DMS153 treated with DMSO at 0.1 percent for 48 hours (cell line): ENCODE measurements at regions not wholly inside any gene's neighbourhood (a gene's known extent, or its start where the extent isn't known, plus 50 kb on each side); places are given as distances from the start of the nearest gene placed in this dataset.
"Not testable (repeated sequence)": the region's sequence is repeated elsewhere in the genome, so short reads cannot be mapped to it uniquely, and the experiment has no call there.

Source experiments
- DNase-seq: peaks from one replicate; lab custom pipeline; 2025; ENCODE audit not compliant: unreplicated experiment; lab: John Stamatoyannopoulos, UW

DNA sequence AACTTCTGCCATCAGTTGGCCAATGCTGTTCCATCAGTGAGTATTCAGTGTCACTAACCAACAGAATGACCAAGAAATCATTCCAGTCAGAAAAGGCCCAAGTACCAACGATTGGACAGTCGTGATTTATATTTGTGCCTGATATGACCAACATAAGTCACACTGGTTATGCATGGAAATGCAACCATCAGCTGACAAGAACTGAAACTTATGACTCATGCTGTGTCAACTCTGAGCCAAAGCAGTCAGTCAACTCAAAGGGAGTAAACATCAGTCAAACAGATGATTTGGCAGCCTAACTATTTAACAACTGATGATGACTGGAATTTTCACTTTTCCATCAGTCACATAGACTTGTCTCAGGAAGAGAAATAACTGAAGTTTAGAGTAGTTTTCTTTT lies 142.4 kb downstream of the ANXA2 start:
- DNase-seq = no peak

DNA sequence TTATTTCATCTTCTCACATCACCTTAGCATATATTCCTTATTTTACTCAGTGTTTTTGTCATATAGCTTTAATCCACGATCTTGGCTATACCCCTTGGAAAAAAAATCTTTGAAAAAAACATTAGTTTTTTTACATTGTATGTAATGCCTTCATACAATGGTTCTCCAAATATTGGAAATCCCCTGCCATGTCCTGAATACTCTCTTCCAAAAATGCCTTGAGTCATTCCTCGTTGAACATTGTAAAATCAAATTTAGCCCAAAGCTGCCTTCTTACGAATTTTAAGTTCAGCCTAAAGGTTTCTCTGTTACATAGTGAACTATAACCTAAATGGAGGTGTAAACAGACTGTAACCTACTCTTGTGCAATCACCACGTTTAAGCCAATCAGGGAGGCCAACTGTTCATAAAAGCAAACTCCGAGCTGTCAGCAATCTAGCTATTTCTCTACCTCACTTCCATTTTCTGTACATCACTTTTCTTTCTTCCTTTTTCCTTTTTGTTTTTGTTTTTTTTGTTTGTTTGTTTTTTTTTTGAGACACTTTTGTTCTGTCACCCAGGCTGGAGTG lies 140.1 kb downstream of the ANXA2 start:
- no peak for DNase-seq

DNA sequence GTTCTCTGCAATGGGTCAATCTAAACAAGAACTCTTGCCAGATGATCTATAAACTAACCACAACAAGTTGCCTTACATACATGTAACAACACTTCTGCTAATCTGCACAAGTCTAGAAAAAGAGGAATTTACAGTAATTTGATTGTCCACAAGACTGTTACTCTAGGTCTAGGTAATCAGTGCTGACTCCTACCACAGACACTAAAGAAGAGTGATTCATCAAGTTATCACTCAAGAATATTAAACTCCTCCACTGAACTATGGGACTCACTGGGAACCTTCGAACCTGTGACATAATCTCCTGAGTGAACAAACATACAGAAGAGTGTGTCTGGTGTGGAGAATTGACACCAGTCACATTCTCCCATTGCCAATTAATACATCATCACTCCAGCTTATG lies 138.3 kb downstream of the ANXA2 start:
- DNase-seq = no peak

DNA sequence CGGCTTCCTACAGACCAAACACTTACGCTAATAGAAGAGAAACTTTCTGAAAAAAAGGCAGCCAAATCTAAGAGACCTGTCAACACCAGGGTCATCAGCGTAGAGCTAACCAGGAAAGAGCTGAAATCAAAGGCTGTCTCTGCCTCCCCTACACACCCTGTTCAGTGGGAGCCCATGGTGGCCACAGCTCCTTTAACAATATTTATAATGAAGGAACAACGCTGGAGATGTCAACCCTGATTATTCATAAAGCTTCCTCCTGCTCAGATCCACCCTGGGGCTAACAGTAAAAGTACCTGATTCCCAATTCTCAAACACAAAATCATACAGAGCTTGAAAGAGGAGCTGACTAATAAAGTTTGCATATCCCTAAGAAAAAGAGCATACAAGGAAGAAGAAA lies 133.7 kb downstream of the ANXA2 start:
- DNase-seq = no peak

DNA sequence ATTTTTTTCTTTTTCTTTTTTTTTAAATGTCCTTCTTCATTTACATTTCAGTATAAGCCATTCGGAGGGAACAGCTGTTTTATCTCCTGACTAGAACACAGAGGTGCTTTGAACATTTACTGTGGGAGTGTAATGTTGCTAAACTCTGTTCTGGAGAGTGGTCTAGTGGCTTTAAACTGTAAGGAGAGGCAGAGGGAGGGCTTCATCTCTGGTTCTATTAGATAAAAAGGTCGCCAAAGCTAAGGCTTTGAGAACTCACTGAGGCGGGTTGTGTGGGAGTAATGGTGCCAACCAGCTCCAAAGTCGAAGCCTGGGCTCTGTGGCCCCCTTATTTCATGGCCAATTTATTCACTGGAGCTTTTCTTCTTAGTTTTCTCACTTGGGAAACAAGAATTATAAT lies 133.2 kb downstream of the ANXA2 start:
- no peak for DNase-seq

DNA sequence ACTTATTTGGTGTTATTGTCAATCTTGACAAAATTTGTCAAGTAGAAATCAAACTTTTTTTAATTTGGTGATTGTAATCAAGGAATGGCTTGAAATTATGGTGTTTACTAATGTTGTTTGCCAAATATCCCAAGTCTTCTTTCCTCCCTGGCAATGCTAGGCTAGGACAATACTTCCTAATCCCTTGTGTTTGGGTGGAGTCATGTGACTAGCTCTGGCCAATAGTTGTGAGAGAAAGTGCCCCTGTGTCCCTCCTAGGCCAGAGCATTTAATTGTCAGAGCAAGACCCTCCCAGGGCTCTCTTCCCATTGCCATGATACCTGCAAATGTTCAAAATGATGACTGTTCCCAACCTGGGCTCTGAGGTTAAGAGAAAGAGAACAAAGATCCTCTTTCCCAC lies 132.7 kb downstream of the ANXA2 start:
- DNase-seq = no peak

DNA sequence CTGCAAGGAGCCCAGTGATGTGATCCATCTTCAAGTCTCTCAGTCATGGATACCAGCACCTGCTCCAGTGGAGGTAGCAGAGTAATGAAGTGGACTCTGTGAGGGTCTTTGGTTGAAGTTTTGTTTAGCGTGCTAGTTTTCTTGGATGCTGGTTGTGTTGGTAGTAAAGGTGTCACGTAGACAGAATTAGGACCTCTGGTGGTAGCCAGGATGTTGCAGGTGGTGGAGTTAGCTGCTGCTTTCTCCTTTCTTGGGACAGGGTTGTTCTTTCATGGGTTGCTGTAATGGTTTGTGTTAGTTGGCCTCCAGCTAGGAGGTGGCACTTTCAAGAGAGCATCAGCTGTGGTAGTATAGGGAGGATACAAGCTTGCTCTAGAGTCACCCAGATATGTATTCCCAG lies 125.2 kb downstream of the ANXA2 start:
- no peak for DNase-seq

DNA sequence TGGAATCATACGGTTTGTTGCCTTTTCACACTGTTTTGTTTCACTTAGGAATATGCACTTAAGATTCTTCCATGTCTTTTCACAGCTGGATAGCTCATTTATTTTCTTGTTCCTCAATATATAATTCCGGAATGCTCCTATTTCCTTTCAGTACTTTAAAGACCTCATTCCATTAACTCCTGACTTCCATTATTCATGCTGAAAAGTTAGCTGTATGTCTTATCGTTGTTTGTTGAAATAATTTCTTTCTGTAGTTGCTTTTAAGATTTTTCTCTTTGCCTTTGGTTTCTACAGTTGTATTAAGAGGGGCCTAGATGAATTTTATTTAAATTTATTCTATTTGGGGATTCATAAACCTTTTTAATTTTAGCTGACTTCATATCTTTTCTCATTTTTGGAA lies 122.2 kb downstream of the ANXA2 start:
- DNase-seq = no peak

DNA sequence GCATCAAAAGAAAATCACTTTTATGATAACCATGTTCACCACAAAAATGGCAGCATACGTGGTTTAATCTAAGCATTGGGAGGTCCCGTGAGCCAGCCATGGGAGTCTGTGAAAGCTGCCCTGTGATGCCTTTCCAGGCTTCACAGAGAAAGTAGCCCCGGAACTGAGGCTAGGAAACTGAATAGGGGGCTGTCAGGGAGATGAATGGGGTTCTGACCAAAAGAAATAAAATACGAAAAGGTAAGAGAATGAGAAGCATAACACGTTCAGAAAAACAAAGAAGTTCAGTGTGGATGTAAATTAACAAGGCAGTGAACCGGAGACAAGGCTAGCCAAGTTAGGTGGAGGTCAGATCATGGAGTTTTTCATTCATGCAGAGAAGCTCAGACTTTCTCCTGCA lies 118.9 kb downstream of the ANXA2 start:
- no peak for DNase-seq

DNA sequence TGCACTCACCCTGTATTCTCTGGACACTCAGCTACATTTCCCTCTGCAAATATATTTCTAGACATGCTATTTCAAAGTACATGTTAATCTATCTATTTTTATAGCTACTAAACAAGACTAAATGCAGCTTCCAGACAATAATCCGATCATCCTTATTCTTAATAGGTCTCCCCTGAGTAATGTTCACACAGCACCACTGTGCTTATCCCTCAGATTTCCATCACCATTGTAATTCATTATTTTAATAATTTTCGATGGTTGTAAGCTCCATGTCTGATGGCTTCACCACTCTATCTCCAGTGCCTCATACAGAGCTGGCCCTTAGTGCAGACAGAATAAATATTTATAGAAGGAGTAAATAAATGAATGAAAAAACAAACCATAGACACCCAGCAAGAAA lies 117.5 kb downstream of the ANXA2 start:
- DNase-seq = no peak

DNA sequence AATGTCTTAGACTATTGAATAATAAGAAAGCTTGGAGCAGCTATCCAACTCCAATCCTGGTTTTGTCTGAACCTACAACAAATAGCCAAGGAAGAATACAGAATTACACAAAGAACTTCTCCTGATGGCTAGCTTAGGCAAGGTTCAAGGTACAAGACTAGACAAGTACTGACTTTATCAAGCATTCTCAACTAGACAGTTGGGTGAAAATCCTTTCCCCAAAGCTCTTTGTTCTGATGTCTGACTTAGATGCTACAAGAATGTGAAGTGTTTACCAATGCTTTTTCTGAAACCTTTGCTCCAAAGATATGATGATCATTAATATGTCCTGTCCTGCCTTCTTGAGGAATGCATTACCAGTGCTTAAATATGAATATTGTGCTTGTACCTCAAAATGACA lies 113.8 kb downstream of the ANXA2 start:
- DNase-seq = no peak

DNA sequence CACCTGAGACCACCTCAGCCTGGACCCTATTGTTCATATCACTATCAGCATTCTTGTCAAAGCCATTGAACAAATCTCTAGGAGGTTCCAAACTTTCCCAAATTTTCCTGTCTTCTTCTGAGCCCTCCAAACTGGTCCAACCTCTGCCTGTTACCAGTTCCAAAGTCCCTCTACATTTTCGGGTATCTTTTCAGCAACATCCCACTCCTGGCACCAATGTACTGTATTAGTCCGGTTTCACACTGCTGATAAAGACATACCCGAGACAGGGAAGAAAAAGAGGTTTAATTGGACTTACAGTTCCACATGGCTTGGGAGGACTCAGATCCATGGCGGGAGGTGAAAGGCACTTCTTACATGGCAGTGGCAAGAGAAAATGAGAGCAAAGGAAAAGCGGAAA lies 101.9 kb downstream of the ANXA2 start:
- DNase-seq = not testable (repeated sequence)

DNA sequence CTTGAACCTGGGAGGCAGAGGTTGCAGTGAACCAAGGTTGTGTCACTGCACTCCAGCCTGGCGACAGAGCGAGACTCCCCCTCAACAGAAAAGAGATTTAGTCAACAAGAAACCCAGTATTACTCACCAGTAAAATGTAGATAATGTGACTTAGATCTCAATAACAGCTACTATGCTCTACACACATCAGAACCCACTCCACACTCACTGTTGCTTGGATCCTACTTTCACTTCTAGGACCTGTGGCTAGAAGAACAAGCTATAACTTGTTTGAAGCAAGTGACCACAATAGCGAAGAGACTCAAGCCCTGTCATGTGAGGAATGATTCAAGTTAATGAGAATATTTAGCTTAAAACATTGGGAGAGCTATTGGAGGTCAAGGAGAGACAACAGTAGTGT lies 100.7 kb downstream of the ANXA2 start:
- DNase-seq = no peak
